Type B pancreatic cell (in vitro differentiated cells): ENCODE measurements at regions not wholly inside any gene's neighbourhood (a gene's known extent, or its start where the extent isn't known, plus 50 kb on each side); places are given as distances from the start of the nearest gene placed in this dataset.

Experiments
- DNase-seq: peaks from one replicate; pipeline ENCODE4 v3.0.0; 2021; ENCODE audit warnings: mixed read lengths; ENCODE audit not compliant: unreplicated experiment; ENCODE audit errors: extremely low spot score
- H3K27ac Mint-ChIP-seq: 2 replicates; pipeline ENCODE4 v1.8.0; 2021; ENCODE audit warnings: mild to moderate bottlenecking, mixed read lengths
- H3K27me3 Mint-ChIP-seq: 2 replicates; pipeline ENCODE4 v1.8.0; 2021; ENCODE audit warnings: mixed read lengths
- H3K36me3 Mint-ChIP-seq: 2 replicates; pipeline ENCODE4 v1.8.0; 2021; ENCODE audit warnings: mixed read lengths
- H3K4me1 Mint-ChIP-seq: one replicate; pipeline ENCODE4 v1.8.0; 2021; ENCODE audit warnings: mixed read lengths; ENCODE audit not compliant: unreplicated experiment
- H3K4me3 Mint-ChIP-seq: 2 replicates; pipeline ENCODE4 v1.8.0; 2021; ENCODE audit warnings: mild to moderate bottlenecking, mixed read lengths
- H3K9me3 Mint-ChIP-seq: 2 replicates; pipeline ENCODE4 v1.8.0; 2021; ENCODE audit warnings: mixed read lengths
- TF ChIP-seq, protein P1 (sequence below): fragments of 200-600 bp; sonication (generic); conservative IDR thresholded peaks from 2 replicates; pipeline ENCODE4 v1.5.0; 2021; ENCODE audit warnings: antibody characterized with exemption, mild to moderate bottlenecking

DNA sequence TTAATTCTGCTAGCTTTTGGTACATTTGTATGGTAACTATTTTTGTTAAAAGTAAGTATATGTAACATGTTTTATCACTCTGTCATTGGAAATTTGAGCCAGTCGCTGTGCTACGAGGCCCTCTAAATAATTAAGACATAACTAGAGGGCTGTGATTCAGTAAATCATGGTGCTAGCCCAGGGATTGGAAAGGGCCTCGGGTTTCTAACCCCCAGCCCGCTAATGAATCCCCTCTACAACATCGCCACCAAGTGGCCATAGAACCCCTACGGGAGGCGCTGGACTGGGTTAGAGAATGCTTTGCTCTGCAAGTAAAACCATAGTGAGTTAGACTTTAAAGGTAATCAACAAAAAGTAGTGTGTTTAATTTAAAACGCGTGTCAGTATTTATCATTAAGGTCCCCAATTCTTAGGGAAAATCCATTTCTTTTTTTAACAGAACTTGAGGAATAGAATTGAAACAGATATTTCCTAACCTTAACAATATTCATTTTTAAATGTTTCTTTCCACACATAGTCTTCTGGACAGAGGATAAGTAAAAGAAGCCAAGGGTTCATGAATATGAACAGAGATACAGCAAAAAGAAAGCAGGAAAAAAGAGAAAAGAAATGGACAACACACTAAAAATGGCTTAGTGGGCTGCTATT lies 744.7 kb downstream of the EPHA3 start:
- TF ChIP-seq, protein P1, sequence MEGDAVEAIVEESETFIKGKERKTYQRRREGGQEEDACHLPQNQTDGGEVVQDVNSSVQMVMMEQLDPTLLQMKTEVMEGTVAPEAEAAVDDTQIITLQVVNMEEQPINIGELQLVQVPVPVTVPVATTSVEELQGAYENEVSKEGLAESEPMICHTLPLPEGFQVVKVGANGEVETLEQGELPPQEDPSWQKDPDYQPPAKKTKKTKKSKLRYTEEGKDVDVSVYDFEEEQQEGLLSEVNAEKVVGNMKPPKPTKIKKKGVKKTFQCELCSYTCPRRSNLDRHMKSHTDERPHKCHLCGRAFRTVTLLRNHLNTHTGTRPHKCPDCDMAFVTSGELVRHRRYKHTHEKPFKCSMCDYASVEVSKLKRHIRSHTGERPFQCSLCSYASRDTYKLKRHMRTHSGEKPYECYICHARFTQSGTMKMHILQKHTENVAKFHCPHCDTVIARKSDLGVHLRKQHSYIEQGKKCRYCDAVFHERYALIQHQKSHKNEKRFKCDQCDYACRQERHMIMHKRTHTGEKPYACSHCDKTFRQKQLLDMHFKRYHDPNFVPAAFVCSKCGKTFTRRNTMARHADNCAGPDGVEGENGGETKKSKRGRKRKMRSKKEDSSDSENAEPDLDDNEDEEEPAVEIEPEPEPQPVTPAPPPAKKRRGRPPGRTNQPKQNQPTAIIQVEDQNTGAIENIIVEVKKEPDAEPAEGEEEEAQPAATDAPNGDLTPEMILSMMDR = peak; percentile 94
- Mint-ChIP-seq H3K4me3 (no peak overlapping the region), H3K9me3 (no peaks in the 10 kb centered on the region), H3K27ac (no peak overlapping the region), H3K27me3 (no peaks in the 10 kb centered on the region), H3K36me3 (no peaks in the 10 kb centered on the region), H3K4me1 (peaks cover 12% of the 10 kb centered on the region)
- DNase-seq = peak; percentile 79

DNA sequence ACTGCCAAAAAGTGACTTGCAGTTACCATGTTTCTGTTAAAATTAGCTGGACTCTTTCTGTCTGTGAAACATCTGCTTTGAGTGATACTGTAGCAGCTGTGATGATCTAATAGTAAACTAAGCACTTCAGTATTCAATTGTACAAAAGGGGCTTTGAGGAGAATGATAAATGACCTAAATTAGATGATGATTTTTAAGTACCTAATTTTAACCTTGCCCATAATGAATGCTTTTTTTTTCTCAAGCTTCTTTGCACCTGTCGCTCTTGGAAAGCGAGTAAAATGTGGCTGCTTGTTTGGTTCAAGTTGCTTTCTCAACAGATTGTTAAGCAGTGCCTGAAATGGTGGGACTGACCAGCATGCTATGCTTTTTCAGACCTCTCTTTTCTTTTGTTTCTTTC lies 752.3 kb downstream of the EPHA3 start:
- Mint-ChIP-seq H3K4me1 (no peaks in the 10 kb centered on the region), H3K27ac (no peak overlapping the region), H3K9me3 (no peaks in the 10 kb centered on the region), H3K4me3 (no peak overlapping the region), H3K27me3 (no peaks in the 10 kb centered on the region), H3K36me3 (no peaks in the 10 kb centered on the region)
- no peak for DNase-seq
- TF ChIP-seq, protein P1 = no peak

DNA sequence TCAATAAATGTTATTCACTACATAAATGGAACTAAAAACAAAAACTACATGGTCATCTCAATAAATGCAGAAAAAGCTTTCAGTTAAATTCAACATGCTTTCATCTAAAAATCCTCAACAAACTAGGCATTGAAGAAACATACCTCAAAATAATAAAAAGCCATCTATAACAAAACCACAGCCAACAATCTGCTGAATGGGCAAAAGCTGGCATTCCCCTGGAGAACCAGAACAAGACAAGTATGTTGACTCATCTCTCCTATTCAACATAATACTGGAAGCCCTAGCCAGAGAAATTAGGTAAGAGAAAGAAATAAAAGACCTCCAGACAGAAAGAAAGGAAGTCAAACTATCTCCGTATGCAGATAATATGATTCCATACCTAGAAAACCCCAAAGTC lies 759.9 kb downstream of the EPHA3 start:
- no peak overlapping the region for H3K27ac Mint-ChIP-seq
- no peaks in the 10 kb centered on the region for H3K27me3 Mint-ChIP-seq
- no peaks in the 10 kb centered on the region for H3K9me3 Mint-ChIP-seq
- no peaks in the 10 kb centered on the region for H3K36me3 Mint-ChIP-seq
- no peak overlapping the region for H3K4me3 Mint-ChIP-seq
- DNase-seq = no peak
- H3K4me1 Mint-ChIP-seq = no peaks in the 10 kb centered on the region
- TF ChIP-seq, protein P1 = no peak

DNA sequence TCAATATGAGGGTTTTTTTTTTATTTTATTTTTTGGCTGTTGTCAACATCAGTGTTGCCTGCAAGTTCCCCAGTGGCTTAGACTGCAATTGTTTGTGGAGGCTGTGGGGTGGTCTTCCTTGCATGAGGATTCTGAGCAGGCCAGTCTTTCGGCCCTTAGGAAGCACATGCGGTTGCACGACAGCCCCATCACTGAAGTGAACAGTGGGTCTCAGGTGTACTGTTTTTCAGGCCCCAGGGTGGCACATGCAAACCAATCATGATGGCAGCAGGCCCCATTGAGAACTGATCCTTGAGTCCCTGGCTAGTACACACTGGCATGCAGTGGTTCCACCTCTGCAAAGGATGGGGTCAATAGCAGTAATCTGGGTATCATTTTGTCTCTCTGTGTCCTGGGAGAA lies 768.7 kb downstream of the EPHA3 start:
- TF ChIP-seq, protein P1 = no peak
- H3K27me3 Mint-ChIP-seq = no peaks in the 10 kb centered on the region
- H3K36me3 Mint-ChIP-seq = no peaks in the 10 kb centered on the region
- no peak for DNase-seq
- no peaks in the 10 kb centered on the region for H3K9me3 Mint-ChIP-seq
- H3K4me3 Mint-ChIP-seq = no peak overlapping the region
- H3K27ac Mint-ChIP-seq = no peak overlapping the region
- H3K4me1 Mint-ChIP-seq = no peaks in the 10 kb centered on the region

DNA sequence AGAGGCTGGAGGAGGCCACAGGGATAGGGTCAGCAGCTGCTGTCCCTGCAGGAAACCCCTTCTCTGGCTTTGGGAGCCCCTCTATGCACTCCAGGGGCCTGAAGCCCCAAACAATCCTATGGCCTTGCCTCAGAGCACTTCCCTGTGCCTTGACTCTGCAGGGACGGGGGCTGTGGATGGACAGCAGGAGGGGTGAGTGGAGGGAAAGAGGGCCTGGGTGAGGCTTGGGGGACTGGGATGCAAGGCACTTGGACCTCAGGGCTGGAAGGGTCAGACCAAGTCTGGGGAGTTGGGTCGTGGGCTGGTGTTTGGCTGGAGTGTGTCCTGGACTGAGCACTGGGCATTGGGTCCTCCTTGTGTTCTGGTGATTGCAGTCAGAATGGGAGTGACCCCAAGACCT lies 769.8 kb downstream of the EPHA3 start:
- no peaks in the 10 kb centered on the region for H3K4me1 Mint-ChIP-seq
- no peak overlapping the region for H3K4me3 Mint-ChIP-seq
- no peak for DNase-seq
- H3K36me3 Mint-ChIP-seq = no peaks in the 10 kb centered on the region
- H3K27ac Mint-ChIP-seq = no peak overlapping the region
- H3K9me3 Mint-ChIP-seq = no peaks in the 10 kb centered on the region
- H3K27me3 Mint-ChIP-seq = no peaks in the 10 kb centered on the region
- TF ChIP-seq, protein P1 = no peak

DNA sequence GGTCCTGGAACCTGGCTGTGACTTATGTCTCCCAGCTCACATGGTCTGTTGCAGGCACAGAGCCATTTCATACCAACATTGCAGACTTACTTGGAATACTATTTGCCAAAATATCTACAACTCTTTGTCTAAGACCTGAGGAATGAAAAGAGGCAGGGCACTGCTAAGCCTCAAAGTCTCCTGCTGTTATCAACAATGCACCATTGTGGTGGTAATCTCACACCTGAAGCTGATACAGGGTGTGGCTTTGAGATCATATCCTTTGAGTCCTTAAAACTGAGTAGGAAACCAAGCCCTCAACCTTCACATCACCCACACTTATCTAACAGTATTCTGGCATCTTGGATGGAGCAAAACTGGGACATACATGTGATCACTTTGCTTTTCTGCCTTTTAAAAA lies 782.0 kb downstream of the EPHA3 start:
- no peaks in the 10 kb centered on the region for H3K36me3 Mint-ChIP-seq
- no peaks in the 10 kb centered on the region for H3K27me3 Mint-ChIP-seq
- no peak for DNase-seq
- TF ChIP-seq, protein P1 = no peak
- no peak overlapping the region for H3K27ac Mint-ChIP-seq
- H3K4me3 Mint-ChIP-seq = no peak overlapping the region
- H3K4me1 Mint-ChIP-seq = no peaks in the 10 kb centered on the region
- no peaks in the 10 kb centered on the region for H3K9me3 Mint-ChIP-seq
